Choroid plexus epithelial cell (primary cell): ENCODE measurements at regions not wholly inside any gene's neighbourhood (a gene's known extent, or its start where the extent isn't known, plus 50 kb on each side); places are given as distances from the start of the nearest gene placed in this dataset.

Experiments
- DNase-seq: peaks from one replicate; pipeline ENCODE4 v3.0.0-alpha.2; 2010; ENCODE audit warnings: low read depth
- H3K4me3 ChIP-seq: 2 replicates; pipeline ENCODE4 v1.5.1; 2011; ENCODE audit warnings: low read depth, mild to moderate bottlenecking, control low read depth, low read length, moderate library complexity
- CTCF ChIP-seq: conservative IDR thresholded peaks from 2 replicates; pipeline ENCODE4 v1.5.1; 2011; ENCODE audit warnings: low read depth, mild to moderate bottlenecking, control low read depth, inconsistent platforms, low read length, moderate library complexity

GRCh38 chrX:110442635-110443034, 84.0 kb downstream of the RTL9 start:
- peak; percentile 34 for DNase-seq
- TF ChIP-seq CTCF, result peak; percentile 15
- no peak overlapping the region for H3K4me3 ChIP-seq

GRCh38 chrX:110444996-110445395, 86.3 kb downstream of the RTL9 start:
- TF ChIP-seq CTCF, result no peak
- no peak overlapping the region for H3K4me3 ChIP-seq
- no peak for DNase-seq

- H3K4me3 ChIP-seq, result no peak overlapping the region
- TF ChIP-seq CTCF, result no peak
- no peak for DNase-seq
Measured at GRCh38 chrX:110448459-110448858, 89.8 kb downstream of the RTL9 start.

- no peak overlapping the region for H3K4me3 ChIP-seq
- no peak for TF ChIP-seq CTCF
- DNase-seq, result no peak
Measured at GRCh38 chrX:110449312-110449711, 90.7 kb downstream of the RTL9 start.

GRCh38 chrX:110450050-110450449, 91.4 kb downstream of the RTL9 start:
- DNase-seq, result peak; percentile 78
- H3K4me3 ChIP-seq, result no peak overlapping the region
- peak; percentile 76 for TF ChIP-seq CTCF

- no peak overlapping the region for H3K4me3 ChIP-seq
- DNase-seq, result no peak
- no peak for TF ChIP-seq CTCF
Measured at GRCh38 chrX:110454336-110454735, 95.7 kb downstream of the RTL9 start.

GRCh38 chrX:110462957-110463356, 104.3 kb downstream of the RTL9 start:
- no peak overlapping the region for H3K4me3 ChIP-seq
- DNase-seq, result no peak
- TF ChIP-seq CTCF, result no peak
